ENCODE measurements at regions not wholly inside any gene's neighbourhood (a gene's known extent, or its start where the extent isn't known, plus 50 kb on each side); places are given as distances from the start of the nearest gene placed in this dataset.

GRCh38 chr6:9523462-9523861, 891.4 kb downstream of the TFAP2A start:
- peak; percentile 88 for DNase-seq (ENCODE audit: low spot score)

- DNase-seq (ENCODE audit: low spot score) = no peak
Observed at GRCh38 chr6:9522101-9522500, 892.8 kb downstream of the TFAP2A start.

DNA sequence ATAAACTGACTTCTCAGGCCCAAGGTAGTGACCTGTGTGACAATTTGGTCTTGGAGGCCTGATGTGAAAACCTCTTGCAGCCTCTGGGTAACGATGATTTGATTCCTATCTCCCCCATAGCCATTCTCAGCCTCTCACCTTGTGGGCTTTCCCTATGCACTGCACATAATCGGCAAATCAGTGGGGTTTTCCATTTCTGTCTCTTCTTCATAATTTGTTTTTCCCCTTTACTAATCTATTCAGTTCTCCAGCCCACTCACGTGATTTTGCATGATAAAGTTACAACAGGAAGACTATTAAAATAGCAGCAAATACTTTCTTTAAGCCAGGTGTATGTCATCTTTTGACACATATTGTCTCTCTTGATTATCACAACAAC, 893.7 kb downstream of the TFAP2A start:
- no peak for DNase-seq (ENCODE audit: low spot score)

DNA sequence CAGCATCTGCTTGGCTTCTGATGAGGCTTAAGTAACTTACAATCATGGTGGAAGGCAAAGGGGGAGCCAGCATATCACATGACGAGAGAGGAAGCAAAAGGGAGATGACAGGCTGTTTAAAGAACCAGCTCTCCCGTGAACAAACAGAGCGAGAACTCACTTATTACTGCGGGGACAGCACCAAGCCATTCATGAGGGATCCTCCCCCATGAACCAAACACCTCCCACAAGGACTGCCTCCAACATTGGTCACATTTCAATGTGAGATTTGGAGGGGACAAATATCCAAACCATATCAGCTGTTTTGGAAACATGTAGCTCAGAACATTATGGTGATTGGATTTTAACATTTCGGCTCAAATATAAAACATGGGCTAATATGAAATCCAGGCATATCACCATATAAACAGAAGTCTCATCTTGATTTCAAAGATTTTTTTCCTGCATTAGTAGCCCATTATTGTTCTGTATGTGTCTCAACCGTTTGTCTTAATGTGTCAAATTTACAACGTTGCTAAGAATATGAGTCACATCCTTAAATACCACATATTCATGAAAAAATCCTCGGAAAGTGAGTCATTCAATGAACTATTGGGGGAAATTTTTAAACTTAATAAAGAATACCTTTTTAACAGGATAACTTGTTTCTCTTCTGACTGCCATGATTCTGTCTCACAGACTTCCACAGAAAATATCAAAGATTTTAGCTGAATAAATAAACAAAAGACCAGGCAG, 894.3 kb downstream of the TFAP2A start:
- DNase-seq (ENCODE audit: low spot score) = peak; percentile 72

GRCh38 chr6:9518431-9518830, 896.4 kb downstream of the TFAP2A start:
- no peak for DNase-seq (ENCODE audit: low spot score)

GRCh38 chr6:9517806-9518205, 897.1 kb downstream of the TFAP2A start:
- no peak for DNase-seq (ENCODE audit: low spot score)

DNA sequence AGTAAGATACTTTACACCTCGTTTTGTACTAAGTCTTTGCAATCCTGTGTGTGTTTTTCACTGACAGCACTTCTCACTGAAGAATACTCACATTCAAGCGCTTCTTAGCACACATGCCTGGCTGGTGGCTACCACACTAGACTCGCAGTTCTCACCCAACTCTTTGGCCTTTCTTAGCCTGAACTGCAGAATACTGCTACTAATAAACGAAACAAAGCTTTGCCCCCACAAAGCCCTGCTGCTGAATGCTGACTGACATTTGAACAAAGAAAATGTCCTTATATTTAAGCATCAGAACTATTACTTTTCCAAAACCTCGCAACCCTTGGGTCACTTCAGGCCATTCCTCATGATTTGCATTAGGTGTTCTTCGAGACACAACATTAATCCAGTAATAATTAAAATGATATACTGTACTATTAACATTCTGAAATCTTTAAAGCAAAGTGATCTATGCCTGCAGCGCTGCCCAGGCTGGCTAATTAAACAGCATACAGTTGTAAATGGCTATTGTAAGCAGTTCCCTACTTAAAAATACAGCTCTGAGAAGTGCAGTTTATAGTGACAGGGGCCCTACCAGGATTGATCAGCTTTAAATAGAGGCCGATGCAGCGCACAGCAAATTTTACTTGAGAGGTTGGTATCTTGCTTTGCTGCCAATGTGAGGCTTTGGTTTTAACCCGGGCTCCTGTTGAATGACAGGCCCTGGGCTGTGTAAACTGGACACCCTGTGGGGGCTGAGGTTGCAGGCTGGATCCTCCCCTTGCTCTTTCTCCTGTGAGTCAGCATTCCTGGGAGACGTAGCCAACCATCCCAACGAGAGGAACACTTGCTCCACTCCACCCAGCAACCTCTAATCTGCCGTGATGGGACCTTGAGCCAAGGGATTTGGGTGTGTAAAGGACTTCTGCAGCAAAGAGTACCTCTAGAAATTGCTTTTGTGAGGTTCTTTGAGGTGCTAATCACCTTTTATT, 899.0 kb downstream of the TFAP2A start:
- peak; percentile 73 for DNase-seq (ENCODE audit: low spot score)

- DNase-seq (ENCODE audit: low spot score) = no peak
Observed at GRCh38 chr6:9514146-9514545, 900.7 kb downstream of the TFAP2A start.

DNA sequence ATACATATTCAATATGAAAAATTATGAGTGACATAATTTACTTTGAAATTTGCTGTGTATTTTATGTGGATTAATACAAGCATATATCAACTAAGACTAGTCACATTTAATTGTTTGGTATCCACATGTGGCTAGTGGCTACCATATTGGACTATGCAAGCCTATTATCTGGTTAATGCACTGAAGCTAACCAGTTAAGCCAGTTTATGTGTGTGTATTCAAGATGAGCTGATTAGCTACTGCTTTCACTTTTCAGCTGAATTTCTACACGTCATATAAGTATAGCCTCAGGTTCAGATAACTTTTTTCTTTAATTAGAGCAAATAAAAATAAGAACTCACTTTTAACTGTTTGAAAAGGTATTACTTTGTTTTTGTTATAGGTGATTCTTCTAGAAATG, 903.7 kb downstream of the TFAP2A start:
- DNase-seq (ENCODE audit: low spot score) = no peak

DNA sequence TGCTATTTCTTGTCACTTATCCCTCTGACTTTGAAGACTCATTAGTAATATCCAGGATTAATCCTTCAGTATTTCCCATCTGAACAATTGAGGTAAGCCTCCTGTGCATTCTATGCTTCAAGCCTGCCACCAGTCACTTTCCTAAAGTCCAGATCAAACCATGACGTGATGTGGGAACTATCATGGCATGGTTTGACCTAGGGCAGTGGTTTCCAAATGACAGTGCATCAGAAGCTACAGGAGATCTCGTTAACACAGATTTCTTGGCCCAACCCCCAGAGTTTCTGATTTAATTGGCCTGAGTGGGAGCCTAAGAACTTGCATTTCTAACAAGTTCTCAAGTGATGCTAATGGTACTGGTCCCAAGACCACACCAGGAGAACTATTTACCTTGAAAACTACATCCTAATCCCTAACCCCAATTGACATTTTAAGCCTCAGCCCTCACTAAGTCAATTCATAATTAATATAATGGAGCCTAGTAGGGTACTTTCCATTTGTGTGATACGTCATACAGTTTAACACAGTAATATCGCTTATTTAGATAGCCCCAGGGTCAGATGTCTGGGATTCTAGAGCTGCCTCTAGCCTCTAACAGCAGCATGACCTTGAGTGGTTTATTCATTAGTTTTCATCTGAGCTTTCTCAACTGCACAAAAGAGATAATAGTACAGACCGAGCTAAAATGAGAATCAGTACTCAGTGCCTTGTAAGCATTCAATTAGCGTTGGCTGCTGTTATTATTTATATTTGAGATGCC, 907.6 kb downstream of the TFAP2A start:
- no peak for DNase-seq (ENCODE audit: low spot score)

DNA sequence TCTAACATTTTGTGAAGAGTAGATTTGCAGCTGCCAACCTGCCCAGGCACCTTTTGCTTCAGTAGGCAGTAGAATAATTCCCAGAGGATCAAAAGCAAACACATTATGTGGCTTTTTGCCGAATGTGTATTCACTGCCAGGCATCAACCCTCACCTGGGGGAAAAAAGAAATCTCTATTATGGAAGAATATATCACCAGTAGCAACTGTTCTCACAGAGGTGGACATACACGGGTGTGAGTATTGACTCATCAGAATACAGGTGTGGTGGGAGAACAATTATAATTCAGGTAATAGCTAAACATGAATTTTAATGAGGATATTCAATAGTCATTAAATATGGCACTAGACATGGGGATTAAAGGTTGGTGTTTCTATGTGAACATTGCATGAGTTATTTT, 910.7 kb downstream of the TFAP2A start:
- DNase-seq (ENCODE audit: low spot score) = no peak

- peak; percentile 11 for DNase-seq (ENCODE audit: low spot score)
Observed at GRCh38 chr6:9503111-9503761, 911.6 kb downstream of the TFAP2A start.

DNA sequence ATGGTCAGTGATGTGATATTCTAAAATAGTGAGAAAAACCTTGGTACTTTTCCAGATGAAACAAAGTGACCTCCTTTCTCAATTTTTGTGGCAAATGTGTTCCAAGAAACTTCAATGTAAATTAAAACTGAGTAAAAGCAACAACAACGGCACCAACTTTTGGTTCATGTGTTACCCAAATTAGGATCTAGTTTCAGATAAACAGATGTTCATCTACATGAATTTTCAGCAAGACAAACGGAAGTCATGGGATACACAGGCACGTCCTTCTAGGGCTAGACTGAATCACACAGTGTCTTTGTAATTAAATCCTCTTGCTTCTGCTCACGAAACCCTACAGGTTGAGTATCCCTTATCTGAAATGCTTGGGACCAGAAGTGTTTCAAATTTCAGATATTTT, 915.2 kb downstream of the TFAP2A start:
- DNase-seq (ENCODE audit: low spot score) = peak; percentile 49

- no peak for DNase-seq (ENCODE audit: low spot score)
Observed at GRCh38 chr6:9496837-9497236, 918.0 kb downstream of the TFAP2A start.

DNA sequence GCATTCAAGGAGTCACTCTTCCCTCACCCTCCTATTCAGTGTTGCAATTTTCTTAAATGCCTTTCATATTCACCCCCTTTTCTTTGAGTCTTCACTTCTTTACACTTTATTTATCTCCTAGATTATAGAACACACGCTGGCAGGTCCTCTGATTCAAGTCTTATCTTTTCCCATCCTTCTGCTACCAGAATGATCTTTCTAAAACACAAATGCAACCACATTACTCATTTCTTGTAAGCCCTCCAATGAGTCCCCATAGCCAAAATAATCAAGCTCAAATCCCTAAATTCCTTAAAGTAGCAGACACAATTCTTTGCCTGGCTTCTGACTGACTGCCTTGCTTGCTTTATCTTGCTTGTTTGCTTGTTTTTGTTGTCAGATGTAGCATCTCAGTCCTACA, 920.0 kb downstream of the TFAP2A start:
- peak; percentile 25 for DNase-seq (ENCODE audit: low spot score)

- no peak for DNase-seq (ENCODE audit: low spot score)
Observed at GRCh38 chr6:9492790-9493189, 922.1 kb downstream of the TFAP2A start.

- DNase-seq (ENCODE audit: low spot score) = no peak
Observed at GRCh38 chr6:9487128-9487527, 927.7 kb downstream of the TFAP2A start.

GRCh38 chr6:9485992-9486391, 928.9 kb downstream of the TFAP2A start:
- DNase-seq (ENCODE audit: low spot score) = no peak

GRCh38 chr6:9484686-9485085, 930.2 kb downstream of the TFAP2A start:
- no peak for DNase-seq (ENCODE audit: low spot score)

GRCh38 chr6:9484091-9484490, 930.8 kb downstream of the TFAP2A start:
- DNase-seq (ENCODE audit: low spot score) = peak; percentile 14

- peak; percentile 89 for DNase-seq (ENCODE audit: low spot score)
Observed at GRCh38 chr6:9482030-9482738, 932.7 kb downstream of the TFAP2A start.
